Non-pigmented ciliary epithelial cell (primary cell): ENCODE measurements at regions not wholly inside any gene's neighbourhood (a gene's known extent, or its start where the extent isn't known, plus 50 kb on each side); places are given as distances from the start of the nearest gene placed in this dataset.

Experiments used
- DNase-seq: peaks from one replicate; pipeline ENCODE4 v3.0.0-alpha.2; 2010; ENCODE audit warnings: low read depth

- DNase-seq = no peak
Observed at GRCh38 chr2:8044046-8044594, 637.7 kb upstream of the ID2 start.

DNA sequence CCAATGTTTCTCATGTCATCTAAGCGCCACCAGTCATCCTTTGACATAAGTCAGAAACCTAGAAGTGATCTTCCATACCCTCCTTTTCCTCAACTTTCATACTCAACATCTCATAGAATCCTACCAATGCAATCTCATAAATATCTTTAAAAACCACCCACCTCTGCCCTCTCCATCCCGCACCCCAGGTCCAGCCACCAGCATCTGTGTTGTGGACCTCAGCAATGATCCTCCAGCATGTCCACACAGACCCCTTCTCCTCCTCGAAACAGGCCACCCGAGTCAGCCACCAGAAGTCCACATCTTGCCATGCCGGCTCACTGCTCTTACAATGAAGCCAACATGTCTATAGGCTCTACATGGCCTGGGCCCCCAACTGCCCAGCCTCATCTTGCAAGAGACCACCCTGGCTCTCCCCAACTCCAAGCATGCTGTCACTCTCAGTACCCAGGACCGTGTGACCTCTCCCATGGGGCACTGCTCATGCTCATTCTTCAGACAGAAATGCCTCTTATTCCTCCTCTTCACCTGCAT, 636.7 kb upstream of the ID2 start:
- no peak for DNase-seq

DNA sequence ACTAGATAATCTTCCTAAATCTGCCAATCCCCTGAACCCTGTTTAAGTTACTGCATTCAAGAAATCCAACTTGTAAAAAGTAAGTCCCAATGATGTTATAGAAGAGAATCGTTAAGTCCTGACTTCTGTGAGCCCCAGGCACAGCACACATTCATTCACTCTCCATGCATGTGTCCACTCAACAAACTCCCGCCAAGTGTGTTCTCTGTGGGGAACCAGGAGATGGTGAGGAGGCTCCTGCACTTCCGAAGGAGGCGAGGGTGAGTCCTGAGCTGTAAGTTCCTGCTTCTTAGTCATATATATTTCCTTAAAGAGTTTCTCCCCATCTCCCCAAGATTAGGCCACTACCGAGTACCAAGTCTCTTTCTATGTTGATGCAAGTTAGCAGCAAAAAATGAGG, 635.0 kb upstream of the ID2 start:
- DNase-seq = no peak

DNA sequence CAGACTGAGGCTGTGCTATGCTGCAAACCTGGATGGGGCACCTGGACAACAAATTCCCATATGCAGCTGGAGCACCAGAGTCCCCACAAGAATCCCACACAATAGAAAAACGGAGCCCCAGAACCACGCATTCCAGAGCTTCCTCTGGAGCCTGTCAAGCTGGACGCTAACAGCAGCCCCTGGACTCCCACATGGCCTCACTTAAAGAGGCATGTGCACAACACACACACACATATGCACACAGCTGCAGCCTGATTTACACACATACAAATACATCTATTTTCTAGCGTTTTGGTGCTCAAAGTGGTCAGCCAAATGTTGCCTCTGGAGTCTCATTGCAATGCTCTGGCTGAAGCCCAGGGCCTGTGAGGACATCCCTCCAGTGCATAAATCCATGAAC, 632.7 kb upstream of the ID2 start:
- no peak for DNase-seq

DNA sequence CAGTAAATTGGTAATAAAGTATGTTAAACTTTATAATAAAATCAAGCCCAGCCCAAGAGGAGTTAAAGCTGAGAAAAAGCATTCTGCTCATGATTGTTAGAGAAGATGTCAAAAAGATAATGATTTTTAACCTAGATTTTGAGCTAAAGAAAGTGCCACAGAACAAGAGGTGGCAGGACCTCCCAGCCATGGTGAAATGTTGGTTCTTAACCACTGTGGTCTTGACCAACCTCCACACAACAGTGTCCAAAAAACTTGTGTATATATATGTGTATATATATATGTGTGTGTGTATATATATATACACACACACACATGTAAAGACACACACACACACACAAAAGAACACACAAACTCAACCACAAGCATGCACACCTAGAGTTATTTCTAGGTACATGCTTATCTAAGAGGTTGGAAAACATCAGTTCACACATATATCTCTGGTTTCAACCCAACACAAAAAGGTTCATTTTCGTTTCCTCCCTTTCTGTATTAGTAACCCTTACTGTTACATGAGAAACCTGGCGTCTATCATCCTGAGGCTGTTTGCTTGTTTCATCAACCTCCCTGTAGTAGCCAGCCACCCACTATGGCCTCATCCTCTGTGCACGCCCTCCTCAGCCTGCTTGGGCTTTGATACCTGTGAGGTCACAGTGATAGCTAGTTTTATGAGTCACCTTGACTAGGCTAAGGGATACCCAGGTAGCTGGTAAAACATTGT, 631.8 kb upstream of the ID2 start:
- DNase-seq = no peak

- DNase-seq = no peak
Observed at GRCh38 chr2:8053216-8053615, 628.6 kb upstream of the ID2 start.

DNA sequence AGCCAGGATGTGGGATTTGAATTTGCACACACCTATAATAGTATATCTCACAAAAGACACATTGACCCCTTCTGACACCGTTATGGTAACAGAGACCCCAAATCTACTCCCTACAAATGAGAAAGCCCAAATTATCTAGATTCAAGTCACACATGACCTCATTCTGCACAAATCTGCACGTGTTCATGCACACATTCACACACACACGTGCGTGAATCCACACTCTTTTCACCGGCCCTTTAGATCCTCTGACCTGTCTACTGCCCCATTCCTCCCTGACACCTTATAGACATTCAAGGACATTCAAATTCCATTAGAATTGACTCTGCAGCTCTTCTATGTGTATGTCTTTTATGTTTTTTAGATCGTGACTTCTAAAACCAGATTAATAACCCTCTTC, 627.8 kb upstream of the ID2 start:
- no peak for DNase-seq

- DNase-seq = no peak
Observed at GRCh38 chr2:8058652-8059051, 623.2 kb upstream of the ID2 start.

GRCh38 chr2:8059255-8059654, 622.6 kb upstream of the ID2 start:
- no peak for DNase-seq

DNA sequence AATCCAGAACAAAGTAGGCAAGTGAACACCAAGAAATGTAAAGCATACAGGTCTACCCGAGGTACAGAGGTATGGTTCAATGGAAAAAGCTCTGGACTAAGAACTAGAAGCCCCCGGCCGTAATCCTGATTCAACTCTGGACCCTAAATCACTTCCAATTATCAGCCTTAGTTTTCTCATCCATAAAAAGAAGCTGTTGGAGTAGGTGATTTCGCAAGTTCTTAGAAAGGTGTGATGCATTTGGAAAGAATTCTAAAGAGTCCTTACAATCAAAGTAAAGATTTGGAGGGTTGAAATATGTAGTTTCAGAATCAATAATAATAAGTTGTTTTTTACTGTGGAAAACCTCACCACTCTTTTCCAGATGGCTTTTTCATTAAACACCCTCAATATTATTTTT, 622.1 kb upstream of the ID2 start:
- DNase-seq = no peak

- DNase-seq = no peak
Observed at GRCh38 chr2:8061219-8061618, 620.6 kb upstream of the ID2 start.

DNA sequence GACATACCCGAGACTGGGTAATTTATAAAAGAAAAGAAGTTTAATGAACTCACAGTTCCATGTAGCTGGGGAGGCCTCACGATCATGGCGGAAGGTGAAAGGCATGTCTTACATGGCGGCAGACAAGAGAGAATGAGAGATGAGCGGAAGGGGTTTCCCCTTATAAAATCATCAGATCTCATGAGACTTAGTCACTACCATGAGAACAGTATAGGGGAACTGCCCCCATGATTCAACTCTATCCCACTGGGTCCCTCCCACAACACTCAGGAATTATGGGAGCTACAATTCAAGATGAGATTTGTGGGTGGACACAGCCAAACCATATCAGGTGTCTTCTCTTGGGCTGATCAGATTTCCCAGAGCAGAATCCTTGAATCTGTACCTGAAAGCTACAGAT, 617.3 kb upstream of the ID2 start:
- DNase-seq = no peak

DNA sequence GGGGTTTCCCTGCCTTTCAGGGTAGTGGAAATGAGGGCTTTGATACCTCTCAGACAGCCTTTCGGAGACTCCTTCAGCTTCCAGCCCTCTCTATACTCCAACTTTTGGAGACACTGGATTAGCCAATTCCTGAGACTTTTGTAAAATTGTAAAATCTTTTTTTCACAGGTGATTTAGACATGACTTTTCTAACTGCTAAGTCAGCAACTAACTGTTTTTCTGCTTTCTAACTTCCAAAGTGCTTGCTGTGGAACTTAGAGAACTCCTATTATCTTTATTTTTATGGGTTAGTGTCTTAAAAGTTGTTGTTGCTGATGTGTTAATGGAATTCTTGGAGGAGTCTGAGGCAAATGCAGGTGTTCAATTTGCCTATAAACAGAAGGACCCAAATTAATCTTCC, 616.7 kb upstream of the ID2 start:
- no peak for DNase-seq

DNA sequence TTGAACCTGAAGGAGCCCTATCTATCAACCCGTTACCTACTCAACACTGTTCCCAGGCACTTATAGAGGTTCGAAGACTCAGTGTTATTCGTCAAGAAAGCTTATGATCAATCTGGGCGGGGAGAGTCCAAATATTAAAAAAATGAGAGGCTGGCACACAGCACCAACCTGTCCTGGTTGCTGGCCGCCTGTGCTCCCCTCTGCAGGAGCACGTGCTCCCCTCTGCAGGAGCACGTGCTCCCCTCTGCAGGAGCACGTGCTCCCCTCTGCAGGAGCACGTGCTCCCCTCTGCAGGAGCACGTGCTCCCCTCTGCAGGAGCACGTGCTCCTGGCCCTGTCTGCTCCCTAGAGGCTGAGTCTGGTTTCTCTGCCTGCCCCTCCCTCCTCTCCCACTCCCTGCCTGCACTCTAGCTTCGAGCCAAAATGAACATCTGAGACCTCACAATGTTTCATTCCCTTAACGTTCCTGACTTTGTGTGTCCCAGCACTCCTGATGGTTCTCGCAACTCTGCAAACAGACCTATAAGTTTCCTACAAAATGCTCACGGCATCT, 614.0 kb upstream of the ID2 start:
- no peak for DNase-seq

- DNase-seq = no peak
Observed at GRCh38 chr2:8072907-8073306, 608.9 kb upstream of the ID2 start.

- DNase-seq = no peak
Observed at GRCh38 chr2:8073916-8074315, 607.9 kb upstream of the ID2 start.

- no peak for DNase-seq
Observed at GRCh38 chr2:8076448-8077342, 605.2 kb upstream of the ID2 start.

- no peak for DNase-seq
Observed at GRCh38 chr2:8078705-8079104, 603.2 kb upstream of the ID2 start.

GRCh38 chr2:8080063-8080462, 601.8 kb upstream of the ID2 start:
- DNase-seq = no peak

- DNase-seq = no peak
Observed at GRCh38 chr2:8081130-8081529, 600.7 kb upstream of the ID2 start.

DNA sequence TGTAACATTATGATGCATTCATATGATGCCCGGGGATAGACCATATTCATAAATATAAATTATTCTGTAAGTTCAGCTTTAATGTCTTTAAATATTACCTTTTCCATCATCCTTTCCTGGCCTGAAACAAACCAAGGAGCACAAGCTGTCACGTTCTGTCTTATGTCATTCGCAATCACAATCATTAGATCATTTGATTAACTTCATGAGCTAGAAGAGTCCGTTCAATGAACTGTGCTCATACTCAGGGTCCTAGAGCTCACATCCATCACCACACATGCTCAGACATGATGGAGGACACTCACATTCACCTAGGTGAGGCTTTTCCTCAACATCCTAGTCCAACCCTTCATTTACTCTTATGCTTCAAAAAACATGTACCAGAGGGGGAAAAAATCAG, 599.0 kb upstream of the ID2 start:
- no peak for DNase-seq

GRCh38 chr2:8086357-8086756, 595.5 kb upstream of the ID2 start:
- no peak for DNase-seq
